ENCODE measurements at regions not wholly inside any gene's neighbourhood (a gene's known extent, or its start where the extent isn't known, plus 50 kb on each side); places are given as distances from the start of the nearest gene placed in this dataset.

GRCh38 chr10:55979203-55979602 lies 381.9 kb downstream of the ZWINT start:
- TF ChIP-seq POLR2A (IDR thresholded peaks at IDR 0.05) (no peak), CTCF (IDR thresholded peaks at IDR 0.05) (no peak), POLR2AphosphoS5 (IDR thresholded peaks at IDR 0.05) (no peak)
